Dermis microvascular lymphatic vessel endothelial cell (primary cell): ENCODE measurements at regions not wholly inside any gene's neighbourhood (a gene's known extent, or its start where the extent isn't known, plus 50 kb on each side); places are given as distances from the start of the nearest gene placed in this dataset.
A peak's percentile ranks its signal among the peaks of the same experiment; 100 is the strongest.

Experiments
- DNase-seq, 2 donors: peaks; one replicate each; pipeline versions ENCODE4 v3.0.0 to v3.0.0-alpha.2; 2010; ENCODE audit warnings: low read depth in 2 of 2

DNA sequence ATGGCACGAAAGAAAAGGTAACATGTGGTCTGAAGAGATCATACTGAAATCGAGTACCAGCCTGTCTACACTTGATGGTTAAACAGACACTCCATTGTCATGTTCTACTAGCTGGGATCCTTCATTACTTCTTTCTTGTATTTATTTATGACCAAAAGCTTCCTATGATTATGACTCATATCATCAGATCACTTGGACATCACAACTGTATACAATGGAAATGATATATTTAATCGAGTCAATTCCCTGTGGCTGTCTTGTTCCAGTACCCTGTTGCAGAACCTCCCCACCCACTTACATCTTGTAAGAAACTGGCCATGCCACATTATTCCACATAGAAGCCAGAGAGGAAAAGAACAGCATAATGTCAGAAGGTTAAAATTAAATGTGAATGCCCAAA lies 358.9 kb downstream of the ZEB2 start:
- no peak for DNase-seq

DNA sequence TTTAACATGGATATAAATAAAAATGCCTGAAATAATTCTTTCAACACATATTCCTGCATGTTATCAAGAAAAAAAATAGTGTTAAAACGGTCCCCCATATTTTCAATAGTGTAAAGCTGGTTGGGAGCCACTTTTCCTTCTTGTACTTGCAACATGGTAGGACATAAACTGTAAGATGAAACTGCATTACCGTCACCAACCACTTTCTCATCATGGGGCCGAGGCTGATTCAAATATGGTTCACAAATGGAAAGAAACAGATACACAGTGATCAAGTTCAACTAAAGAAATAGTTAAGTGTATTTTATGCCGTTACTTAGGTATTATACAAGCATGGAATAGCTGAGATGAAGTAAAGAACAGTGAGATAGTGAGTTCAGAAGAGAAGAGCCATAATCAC lies 360.7 kb downstream of the ZEB2 start:
- no peak for DNase-seq

DNA sequence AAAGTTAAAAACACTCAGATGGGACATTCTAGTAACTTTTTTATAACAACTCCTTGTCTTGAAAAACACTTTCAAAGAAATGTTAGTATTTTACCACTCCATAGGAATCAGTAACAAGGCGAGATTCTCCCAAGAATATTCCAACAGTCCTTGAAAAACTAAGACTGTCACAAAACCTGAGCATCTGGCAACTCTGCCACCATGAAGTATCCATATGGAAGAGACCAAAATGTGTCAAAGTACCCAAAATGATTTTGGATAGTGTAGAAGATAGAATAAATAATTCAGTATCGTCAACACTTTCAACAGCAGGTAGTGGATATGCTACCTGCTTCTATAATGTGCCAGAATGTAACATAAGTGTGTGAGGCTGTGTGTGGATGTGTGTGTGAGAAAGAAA lies 361.8 kb downstream of the ZEB2 start:
- no peak for DNase-seq

DNA sequence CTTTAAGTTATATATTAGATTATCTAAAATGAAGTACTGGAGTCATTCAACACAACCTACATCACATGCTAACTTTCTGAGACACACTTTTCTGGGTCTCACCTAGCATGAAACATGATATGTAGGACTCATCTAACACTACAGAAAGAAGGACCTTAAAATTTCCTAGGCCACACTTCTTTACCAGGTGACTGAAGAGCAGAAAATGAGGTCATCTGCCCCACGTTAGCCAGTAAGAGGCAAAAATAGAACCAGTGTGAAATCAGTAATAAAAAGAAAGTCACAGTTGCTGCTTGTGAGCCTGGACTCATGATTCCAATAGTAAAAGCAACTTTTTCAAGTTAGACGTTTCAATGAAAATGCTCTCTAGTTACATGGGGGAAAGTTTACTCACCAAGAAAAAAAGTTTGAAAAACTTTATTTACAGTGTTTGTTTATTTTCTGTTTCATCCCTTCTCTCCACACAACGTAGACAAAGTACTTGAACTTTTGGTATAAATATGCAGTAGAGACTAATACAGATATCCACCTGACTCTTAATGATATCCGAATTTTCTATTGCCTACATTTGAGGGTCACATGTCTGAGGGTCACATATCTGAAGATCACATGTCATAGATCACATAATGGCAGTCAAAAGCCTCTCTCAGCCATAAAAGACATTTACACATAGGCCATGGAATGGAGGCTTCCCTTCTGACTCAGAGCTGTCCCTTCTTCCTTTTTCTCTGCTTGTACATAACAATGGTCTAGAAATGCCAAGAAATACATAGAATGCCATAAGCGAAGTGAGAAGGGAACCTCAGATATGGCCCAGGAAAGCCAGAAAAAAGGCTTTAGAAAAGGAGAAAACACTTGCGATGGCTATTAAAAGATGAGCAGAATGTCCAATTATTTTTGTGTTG lies 362.9 kb downstream of the ZEB2 start:
- DNase-seq = peak in 1 of 2 donors; percentile 59

DNA sequence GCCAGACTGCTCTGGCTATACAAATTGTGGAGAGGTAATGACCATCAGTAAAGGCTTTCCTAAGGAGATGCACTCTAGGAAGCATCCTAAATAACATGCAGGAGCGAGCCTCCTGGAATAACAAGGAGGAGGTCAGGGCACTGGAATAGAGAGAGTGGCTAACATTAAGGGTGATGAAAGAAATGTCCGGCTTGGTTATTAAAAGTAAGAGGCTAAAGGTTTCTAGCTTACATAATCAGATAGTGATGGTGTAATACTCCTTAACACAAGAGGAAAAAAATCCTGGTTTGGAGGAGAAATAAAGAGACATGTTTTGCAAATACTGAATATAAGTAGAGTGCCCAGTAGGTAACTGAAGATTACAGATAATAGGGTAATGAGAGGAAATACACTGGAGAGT lies 365.7 kb downstream of the ZEB2 start:
- no peak for DNase-seq

DNA sequence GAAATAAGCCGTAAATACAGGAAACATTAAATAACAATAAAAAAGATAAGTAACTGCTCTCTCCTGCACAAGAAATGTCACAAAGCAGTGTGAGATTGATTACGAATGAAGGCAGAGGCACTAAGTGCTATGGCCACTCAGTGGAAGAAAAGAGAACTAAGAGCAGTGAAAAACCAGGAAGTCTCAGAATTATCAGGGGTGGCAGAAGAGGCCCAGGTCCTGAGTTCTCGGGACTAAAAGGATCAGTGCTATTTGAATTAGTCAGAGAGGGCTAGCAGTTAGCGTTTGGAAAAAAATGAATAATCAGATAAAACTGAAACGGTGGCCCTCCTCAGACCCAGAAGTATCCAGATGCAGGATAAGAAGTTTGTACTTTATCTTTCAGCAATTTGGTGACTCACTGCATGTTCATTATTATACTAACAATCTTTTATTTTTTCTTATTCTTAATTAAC lies 367.1 kb downstream of the ZEB2 start:
- DNase-seq = no peak

DNA sequence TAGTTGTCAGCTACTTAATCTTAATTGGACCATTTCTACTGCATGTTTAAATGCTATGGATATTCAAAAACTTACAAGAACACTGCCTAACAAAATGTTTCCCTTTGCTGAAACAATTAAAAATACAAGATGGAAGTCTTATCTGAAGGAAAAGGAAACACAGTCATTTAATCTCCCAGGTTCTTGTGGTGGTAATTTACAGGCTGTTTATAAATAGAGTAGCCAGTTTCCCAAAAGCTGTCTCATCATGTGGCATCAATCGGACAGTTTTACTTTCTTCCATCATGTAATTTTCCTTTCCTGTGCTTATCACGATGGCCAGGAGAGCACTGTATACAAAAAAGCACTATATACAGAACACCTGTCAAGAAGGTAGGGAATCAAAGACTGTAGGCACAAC lies 368.1 kb downstream of the ZEB2 start:
- no peak for DNase-seq

DNA sequence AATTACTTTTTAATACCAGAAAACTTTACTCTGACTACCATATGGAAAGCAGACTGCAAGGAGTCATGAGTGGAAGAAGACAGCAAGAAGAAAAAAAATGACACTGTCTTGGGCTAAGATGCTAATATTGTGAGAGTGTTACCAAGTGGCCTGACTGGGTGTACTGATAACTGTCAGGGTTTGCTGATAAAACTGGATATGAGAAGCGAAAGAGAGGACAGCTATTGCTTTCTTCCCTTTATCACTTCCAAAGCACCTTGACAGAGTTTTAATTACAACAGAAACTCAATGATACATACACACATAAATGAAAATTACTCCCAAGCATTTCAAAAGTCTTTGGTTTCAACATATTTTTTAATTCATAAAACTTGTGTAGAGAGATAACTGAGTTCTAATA lies 368.5 kb downstream of the ZEB2 start:
- DNase-seq = no peak

DNA sequence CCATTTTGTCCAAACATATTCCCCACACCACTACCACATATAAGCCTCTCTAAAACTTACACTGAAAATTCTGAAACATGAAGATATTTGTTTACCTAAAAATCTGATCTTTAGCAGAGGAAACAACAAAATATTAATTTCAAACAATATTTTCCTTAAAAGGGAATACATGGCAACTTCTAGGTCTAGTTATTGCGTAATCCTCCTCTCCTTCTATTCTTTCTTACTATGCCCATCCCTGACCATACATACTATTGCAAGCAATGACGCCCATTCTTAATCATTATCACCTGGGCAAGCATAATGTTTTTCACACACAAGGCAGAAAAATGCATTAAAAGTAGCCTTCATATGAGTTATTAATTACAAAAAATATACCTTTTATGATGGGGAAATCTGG lies 372.6 kb downstream of the ZEB2 start:
- DNase-seq = no peak

DNA sequence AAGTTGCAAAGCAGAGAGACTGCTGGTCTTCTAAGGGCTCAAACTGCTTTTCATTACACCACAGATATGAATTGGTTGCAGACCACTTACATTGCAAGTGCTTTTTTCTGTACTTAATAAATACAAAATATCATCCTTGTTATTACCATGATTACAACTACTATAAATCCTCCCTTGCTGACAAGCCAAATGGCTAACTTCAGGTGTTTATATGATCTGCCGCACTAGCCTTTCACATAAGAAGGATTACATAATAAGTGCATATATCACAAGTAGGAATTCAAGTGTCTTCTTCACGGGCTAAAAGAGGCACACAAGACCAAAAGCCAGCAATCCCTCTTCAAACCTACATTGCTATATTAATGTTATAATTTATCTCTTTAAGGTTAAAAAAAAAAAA lies 373.0 kb downstream of the ZEB2 start:
- DNase-seq = no peak

DNA sequence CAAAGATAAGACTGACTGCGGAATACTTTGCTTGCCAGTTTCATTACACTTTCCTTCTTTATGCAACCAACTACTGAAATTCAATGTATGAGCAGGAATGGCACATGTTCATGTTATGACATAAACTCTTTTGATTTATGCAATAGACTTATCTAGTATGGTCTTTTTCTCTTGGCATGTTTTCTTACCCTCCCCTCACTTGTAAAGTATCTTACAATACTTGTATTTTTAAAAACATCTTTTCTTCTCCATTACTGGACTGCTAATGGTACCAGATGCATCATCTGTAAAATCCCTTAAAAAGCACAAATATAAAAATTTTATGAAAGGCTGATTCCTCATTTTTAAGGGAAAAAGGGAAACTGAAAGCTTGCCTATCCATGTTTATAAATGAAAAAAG lies 373.8 kb downstream of the ZEB2 start:
- DNase-seq = no peak

DNA sequence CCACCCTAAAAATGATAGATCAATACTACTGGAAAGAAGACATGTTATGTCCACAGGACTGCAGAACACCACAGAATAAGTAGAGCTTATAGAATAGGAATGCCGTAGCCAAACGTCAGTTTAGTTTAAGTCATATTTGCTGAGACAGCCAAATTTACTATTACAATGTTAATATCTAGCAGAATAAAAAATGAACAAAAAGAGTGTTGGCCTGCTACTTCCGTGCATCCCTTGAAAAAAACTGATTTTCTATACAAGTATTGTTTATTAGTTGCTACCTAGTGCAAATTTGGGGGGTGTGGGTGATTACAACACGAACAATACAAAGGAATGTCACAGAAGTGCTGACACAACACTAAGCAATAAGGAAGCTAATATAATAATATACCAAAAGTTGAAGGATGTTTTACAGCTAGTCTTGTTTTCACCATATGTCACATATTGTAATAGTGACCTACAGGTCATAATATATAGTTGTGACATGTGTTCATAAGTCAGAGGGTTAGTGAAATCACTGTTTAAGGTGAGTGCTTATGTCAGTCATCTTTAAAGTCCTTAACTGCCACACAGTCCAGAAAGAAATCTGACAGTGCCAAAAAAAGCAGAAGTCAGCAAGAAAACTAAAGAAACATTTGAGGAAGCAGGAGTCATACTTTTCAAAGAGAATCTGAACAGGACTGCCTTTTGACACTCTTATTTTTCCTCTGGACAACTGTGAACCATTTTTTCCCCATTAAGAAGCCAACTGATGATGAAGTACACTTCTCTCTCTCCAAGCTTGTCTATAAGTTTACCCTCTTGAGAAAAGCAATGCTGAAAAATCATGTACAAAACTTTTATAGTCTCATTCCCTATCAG lies 376.4 kb downstream of the ZEB2 start:
- no peak for DNase-seq

DNA sequence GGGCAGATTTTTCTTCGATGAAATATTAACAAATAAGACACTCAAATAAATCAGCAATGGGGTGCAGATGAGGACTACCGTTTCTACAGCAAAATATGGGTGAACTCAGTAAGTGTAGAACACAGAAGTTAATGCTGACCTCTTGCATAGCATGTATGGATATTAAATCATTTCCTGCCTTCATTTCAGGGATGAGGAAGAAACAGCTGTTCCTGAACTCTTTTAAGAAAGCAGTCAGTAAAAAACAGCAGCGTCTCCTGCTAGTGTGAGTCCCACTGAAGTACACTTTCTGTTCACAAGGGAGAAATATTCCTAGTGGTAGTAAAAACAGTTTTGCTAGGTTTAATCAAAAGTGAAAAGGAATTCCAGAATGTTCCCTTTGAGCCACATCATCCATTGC lies 379.0 kb downstream of the ZEB2 start:
- DNase-seq = peak in 1 of 2 donors; percentile 22

DNA sequence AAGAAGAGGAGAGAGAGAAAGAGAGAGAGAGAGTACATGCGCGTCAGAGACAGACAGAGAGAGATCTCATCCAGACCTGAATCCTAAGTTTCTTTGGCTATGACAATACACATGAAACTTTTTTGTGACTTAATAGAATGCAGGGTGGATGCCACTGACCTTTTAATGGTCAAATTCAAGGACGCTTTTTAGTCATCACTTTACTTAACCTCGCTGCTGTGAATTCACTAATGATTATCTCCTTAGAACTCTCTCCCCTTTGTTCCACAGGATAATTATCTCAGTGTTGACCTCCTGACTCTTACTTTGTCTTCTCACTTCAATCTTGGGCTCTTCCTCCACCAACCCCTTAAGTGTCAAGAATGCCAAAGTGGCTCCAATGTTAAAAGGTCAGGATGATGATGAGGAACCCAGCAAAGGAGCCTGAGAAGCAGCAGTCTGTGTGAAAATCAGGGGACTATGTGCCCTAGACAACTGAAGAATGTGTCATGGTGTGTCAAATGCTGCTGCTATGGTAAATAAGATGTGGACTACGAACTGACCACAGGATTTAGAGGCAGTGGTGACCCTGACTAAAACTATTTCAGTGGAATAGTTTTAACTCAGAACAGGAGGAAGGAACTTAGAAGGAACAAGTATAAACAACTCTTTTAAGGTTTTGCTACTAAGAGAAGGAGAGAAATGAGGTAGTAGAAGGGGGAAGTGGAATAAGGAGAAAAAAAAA lies 382.1 kb downstream of the ZEB2 start:
- no peak for DNase-seq

DNA sequence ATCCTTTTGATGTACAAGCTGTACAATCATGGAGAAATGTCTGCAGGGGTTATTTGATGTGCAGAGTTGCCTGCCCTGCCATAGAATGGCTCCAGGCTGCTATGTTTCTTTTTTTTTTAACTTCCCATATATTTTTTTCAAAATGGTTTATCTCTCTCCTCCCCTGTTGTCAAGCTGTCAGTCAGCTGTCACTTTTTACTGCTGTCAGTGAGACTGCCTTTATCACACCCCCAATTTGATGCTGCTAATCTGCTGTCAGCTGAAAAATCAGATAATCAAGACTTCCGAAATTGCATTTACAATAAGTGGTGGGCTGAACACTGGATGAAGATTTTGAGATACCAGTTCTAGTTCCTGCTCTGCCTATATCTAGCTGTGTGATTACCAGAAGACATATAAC lies 382.6 kb downstream of the ZEB2 start:
- DNase-seq = no peak

DNA sequence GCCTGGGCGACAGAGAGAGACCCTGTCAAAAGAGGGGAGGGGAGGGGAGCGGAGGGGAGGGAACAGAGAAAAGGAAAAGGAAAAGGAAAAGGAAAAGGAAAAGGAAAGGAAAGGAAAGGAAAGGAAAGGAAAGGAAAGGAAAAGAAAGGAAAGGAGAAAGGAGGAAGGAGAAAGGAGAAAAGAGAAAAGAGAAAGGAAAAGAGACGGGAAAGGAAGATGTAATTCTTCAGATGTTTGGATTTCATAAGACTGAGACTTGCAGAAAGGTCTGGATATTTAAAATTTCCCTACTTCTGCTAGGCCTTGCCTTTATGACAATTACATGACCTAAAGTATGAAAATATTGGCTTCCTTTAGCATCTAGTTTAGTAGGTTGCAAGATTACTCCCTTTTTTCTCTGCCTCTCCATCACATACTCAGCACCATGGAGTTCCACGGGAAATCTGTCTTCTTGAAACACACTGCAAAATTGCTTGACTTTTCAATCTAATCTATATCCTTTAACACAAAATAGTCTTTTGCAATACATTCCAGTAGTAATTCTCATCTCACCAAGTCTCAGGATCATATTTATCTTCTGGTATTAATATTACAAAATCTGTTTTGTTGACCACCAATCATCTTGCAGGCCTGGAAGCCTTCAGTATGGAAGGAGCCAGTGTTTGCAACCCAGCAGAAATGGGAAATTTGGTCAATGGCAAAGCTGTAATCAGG lies 383.5 kb downstream of the ZEB2 start:
- DNase-seq = no peak

DNA sequence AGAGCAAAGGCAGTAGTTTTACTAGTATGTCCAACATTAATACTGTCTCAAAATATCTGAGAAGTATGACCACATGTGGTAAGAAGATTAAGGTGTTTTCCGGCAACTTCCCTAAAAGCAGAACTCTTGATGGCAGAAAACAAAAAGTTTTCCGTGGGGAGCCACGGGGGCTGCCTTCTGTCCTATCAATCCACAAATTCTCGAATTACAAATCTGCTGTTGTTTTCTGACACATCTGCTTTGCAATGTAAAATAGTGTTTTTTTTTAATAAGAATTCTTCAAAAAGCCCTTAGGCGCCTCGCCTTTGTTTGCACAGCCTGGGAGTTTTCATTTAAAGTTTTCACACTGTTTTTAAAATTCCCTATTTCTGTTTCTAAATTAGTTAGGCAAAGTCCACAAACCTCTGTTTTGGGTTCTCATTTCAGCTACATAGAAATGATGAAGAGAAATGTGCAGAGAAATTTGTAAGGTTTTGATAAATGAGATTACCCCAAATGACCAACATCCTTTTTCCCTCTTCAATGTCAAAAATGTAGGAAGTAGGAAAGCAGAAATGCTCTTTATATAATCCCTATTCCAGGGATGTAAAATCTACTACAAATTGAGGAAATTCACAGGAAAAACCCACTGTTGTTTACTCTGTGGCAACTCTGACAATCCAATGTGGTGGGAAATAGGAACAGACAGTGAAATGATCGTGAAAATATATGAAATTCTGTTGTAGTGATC lies 385.8 kb downstream of the ZEB2 start:
- no peak for DNase-seq

DNA sequence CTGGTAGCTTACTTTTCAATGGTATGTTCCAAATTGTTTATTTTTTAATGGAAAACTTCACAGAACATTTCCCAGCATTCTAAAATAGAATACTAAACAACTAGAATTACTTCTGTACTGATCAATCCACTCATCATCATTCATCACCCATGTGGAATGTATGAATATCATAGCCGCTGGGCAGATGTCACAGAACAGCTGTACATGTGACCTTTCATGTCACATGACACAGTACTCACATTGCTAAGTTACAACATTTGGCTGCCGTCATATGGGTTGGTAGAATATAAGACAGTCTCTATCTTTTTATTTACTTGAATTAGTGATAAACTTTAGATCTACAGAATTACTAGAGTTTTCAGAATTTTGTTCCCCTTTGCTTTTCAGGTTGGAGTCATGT lies 387.6 kb downstream of the ZEB2 start:
- no peak for DNase-seq

DNA sequence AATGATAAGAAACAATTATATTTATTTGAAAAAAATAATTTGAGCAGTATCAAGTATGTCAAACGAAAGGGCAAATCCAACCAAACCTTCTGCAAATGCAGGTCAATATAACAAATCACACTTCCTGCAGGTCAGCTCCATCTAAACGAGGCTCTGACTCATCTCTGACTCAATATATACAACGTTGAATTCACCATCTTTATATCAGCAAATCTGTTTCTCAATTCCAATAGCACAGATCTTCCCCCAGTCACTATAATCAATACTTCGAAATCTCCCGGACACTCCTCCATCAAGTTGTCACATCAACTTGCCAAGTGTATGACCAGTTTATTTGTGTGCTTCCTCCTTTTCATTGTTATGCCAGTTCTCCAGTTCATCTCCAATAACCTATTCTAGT lies 388.9 kb downstream of the ZEB2 start:
- DNase-seq = peak in 1 of 2 donors; percentile 51

DNA sequence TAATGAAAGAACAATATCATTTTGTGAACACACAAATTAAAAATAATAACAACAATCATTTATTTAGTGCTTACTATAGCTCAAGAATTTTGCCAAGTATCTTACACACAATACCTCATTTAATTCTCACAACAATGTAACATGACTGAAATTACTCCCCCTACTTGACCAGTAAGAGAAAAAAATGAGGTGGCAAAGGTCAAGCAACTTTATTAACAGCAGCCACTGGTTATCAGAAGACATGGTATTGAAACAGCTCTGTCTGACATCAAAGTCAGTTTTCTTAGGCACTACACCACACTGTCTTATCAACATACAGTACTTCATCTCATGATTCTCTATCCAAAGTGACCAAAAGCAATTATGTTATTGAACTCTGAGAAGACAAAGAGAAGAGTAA lies 389.4 kb downstream of the ZEB2 start:
- DNase-seq = no peak
